Stomach (tissue), 4 donors: ENCODE measurements at regions not wholly inside any gene's neighbourhood (a gene's known extent, or its start where the extent isn't known, plus 50 kb on each side); places are given as distances from the start of the nearest gene placed in this dataset.

Source experiments
- CTCF ChIP-seq, 7 experiments: fragments of 450-650 bp in 4 of 7; fragments of 200-600 bp in 3 of 7; sonication (generic) in 3 of 7; IDR thresholded peaks; one replicate each; pipeline ENCODE4 v1.5.1; 2016 to 2019; ENCODE audit warnings: antibody characterized with exemption in 7 of 7, control low read depth in 2 of 7, mild to moderate bottlenecking in 1 of 7
- POLR2AphosphoS5 ChIP-seq, 3 donors: sonication (generic); formaldehyde crosslinking; IDR thresholded peaks; one replicate each; pipeline ENCODE4 v1.6.1; 2016; ENCODE audit warnings: antibody characterized with exemption in 3 of 3

GRCh38 chr7:14069961-14070360, 80.5 kb upstream of the ETV1 start:
- no peak for TF ChIP-seq CTCF (IDR thresholded peaks at IDR 0.05)
- no peak for TF ChIP-seq POLR2AphosphoS5 (IDR thresholded peaks at IDR 0.05)
